ENCODE measurements at regions not wholly inside any gene's neighbourhood (a gene's known extent, or its start where the extent isn't known, plus 50 kb on each side); places are given as distances from the start of the nearest gene placed in this dataset.

GRCh38 chr20:39282619-39283092 is 320.5 kb downstream of the DHX35 start:
- TF ChIP-seq CTCF (IDR thresholded peaks at IDR 0.05) = peak in 1 of 7 experiments; percentile 1
- peak in 1 of 3 donors; percentile 40 for TF ChIP-seq POLR2A (IDR thresholded peaks at IDR 0.05)

Measured in body of pancreas (tissue), 4 donors.